ENCODE measurements at regions not wholly inside any gene's neighbourhood (a gene's known extent, or its start where the extent isn't known, plus 50 kb on each side); places are given as distances from the start of the nearest gene placed in this dataset.

- H3K4me2 ChIP-seq: no peak overlapping the region
- CTCF ChIA-PET: no interaction called here
Observed at GRCh38 chr18:5630057-5630899, 86.5 kb upstream of the EPB41L3 start.

GRCh38 chr18:5628512-5629255 is 84.9 kb upstream of the EPB41L3 start:
- H3K27ac ChIP-seq: no peak overlapping the region
- no peaks in the 10 kb centered on the region for H4K20me1 ChIP-seq (ENCODE audit: insufficient read depth)
- no peak for DNase-seq
- no peaks in the 10 kb centered on the region for H3F3A ChIP-seq (ENCODE audit: insufficient read depth, low read depth)
- no peaks in the 10 kb centered on the region for H3K9me2 ChIP-seq (ENCODE audit: insufficient read depth)
- CTCF ChIA-PET: no interaction called here
- BruUV-seq (replicated peaks): no TSS peak
- no peaks in the 10 kb centered on the region for H3K36me3 ChIP-seq (ENCODE audit: low read depth)
- POLR2A ChIA-PET (ENCODE audit: unreplicated experiment): no interaction called here
- H2AFZ ChIP-seq: no peak overlapping the region
- no peaks in the 10 kb centered on the region for H3K9me3 ChIP-seq (ENCODE audit: insufficient read depth, low read depth)
- no peak overlapping the region for H3K4me2 ChIP-seq
- no peaks in the 10 kb centered on the region for H3K27me3 ChIP-seq (ENCODE audit: insufficient read depth, low read depth)
- no peaks in the 10 kb centered on the region for H3K79me2 ChIP-seq (ENCODE audit: low read depth)
- no peak overlapping the region for H3K4me3 ChIP-seq
- TF ChIP-seq EZH2 (IDR thresholded peaks at IDR 0.05; ENCODE audit: low read depth): no peak
- no peak for TF ChIP-seq CTCF (conservative IDR thresholded peaks at IDR 0.05)
- H3K4me1 ChIP-seq (replicated peaks; ENCODE audit: insufficient read depth): no peaks in the 10 kb centered on the region
- intact Hi-C loops (cut with micrococcal nuclease; ENCODE audit: unreplicated experiment): no loop called here

More at GRCh38 chr18:5630057-5630899, 86.5 kb upstream of the EPB41L3 start:
- no peak for DNase-seq
- no peak overlapping the region for H3K4me3 ChIP-seq
- no peak overlapping the region for H2AFZ ChIP-seq
- no TSS peak for BruUV-seq (replicated peaks)
- TF ChIP-seq CTCF (conservative IDR thresholded peaks at IDR 0.05) (no peak), EZH2 (IDR thresholded peaks at IDR 0.05; ENCODE audit: low read depth) (no peak)
- H3K4me1 ChIP-seq (replicated peaks; ENCODE audit: insufficient read depth): no peaks in the 10 kb centered on the region
- POLR2A ChIA-PET (ENCODE audit: unreplicated experiment): no interaction called here
- H3K27me3 ChIP-seq (ENCODE audit: insufficient read depth, low read depth): no peaks in the 10 kb centered on the region
- H4K20me1 ChIP-seq (ENCODE audit: insufficient read depth): no peaks in the 10 kb centered on the region
- no peak overlapping the region for H3K27ac ChIP-seq
- no peaks in the 10 kb centered on the region for H3K79me2 ChIP-seq (ENCODE audit: low read depth)
- H3K9me3 ChIP-seq (ENCODE audit: insufficient read depth, low read depth): no peaks in the 10 kb centered on the region
- H3F3A ChIP-seq (ENCODE audit: insufficient read depth, low read depth): no peaks in the 10 kb centered on the region
- no peaks in the 10 kb centered on the region; the same call in 1 of the 2 replicates for H3K9me2 ChIP-seq (ENCODE audit: insufficient read depth)
- no peaks in the 10 kb centered on the region for H3K36me3 ChIP-seq (ENCODE audit: low read depth)
- intact Hi-C loops (cut with micrococcal nuclease; ENCODE audit: unreplicated experiment): no loop called here

GRCh38 chr18:5627776-5628511 is 84.1 kb upstream of the EPB41L3 start:
- H3F3A ChIP-seq (ENCODE audit: insufficient read depth, low read depth): no peaks in the 10 kb centered on the region
- no TSS peak for BruUV-seq (replicated peaks)
- no peaks in the 10 kb centered on the region for H3K9me2 ChIP-seq (ENCODE audit: insufficient read depth)
- H3K4me3 ChIP-seq: no peak overlapping the region
- H3K27ac ChIP-seq: no peak overlapping the region
- no peaks in the 10 kb centered on the region for H3K4me1 ChIP-seq (replicated peaks; ENCODE audit: insufficient read depth)
- TF ChIP-seq CTCF (conservative IDR thresholded peaks at IDR 0.05) (no peak), EZH2 (IDR thresholded peaks at IDR 0.05; ENCODE audit: low read depth) (no peak)
- H3K36me3 ChIP-seq (ENCODE audit: low read depth): no peaks in the 10 kb centered on the region
- ChIA-PET CTCF (no interaction called here), POLR2A (ENCODE audit: unreplicated experiment) (no interaction called here)
- no peaks in the 10 kb centered on the region for H4K20me1 ChIP-seq (ENCODE audit: insufficient read depth)
- H3K79me2 ChIP-seq (ENCODE audit: low read depth): no peaks in the 10 kb centered on the region
- no peak for DNase-seq
- no peaks in the 10 kb centered on the region for H3K9me3 ChIP-seq (ENCODE audit: insufficient read depth, low read depth)
- no peak overlapping the region for H2AFZ ChIP-seq
- H3K4me2 ChIP-seq: no peak overlapping the region
- no peaks in the 10 kb centered on the region for H3K27me3 ChIP-seq (ENCODE audit: insufficient read depth, low read depth)
- intact Hi-C loops (cut with micrococcal nuclease; ENCODE audit: unreplicated experiment): no loop called here
